ENCODE measurements at regions not wholly inside any gene's neighbourhood (a gene's known extent, or its start where the extent isn't known, plus 50 kb on each side); places are given as distances from the start of the nearest gene placed in this dataset.

DNA sequence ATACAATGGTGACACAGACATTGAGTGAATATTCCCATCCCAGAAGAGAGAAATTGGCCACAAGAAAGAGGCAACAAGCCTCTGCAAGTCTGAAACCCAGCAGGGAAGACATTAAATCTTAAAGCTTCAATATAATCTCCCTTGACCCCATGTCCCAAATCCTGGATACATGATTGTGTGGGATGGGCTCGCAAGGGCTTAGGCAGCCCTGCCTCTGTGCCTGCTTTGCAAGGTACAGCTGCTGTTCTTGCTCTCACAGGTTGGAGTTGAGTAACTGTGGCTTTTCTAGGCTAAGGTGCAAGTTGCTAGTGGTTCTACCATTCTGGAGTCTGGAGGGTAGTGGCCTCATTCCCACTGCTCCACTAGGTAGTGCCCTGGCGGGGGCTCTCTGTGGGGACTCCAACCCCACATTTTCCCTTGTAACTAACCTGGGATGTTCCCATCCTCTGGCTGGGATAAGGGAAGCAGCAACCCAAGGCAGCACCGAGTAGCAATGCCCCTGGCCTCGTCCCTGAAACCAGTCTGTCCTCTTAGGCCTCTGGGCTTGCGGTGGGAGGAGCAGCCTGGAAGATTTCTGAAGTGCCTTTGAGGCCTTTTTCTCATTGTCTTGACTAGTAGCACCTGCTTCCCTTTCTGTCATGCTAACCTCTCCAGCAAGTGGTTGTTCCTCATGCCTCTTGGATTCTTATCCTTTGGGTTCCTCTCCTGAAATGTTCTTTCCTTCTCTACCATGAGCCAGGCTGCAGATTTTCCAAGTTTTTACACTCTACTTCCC is 90.0 kb downstream of the FAM174B start:
- no peak for DNase-seq (ENCODE audit: low read depth)

DNA sequence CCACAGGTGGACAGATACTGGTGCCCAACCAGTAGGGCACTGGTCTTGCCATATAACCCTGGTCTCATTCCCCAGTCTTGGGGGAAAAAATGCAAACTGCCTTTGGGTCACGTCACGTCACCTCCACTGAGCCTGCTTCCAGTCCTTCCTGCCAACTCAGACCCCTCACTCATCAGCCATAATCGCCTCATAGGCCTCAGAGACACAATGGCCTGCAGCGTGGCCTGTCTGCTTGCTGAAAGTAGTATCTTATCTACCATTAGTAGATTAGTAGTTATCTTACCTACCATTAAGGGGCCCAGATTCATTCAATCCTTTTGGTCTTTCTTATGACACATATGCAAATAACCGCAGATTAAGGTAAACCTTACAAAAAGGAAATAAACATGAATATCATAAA is 93.8 kb downstream of the FAM174B start:
- DNase-seq (ENCODE audit: low read depth) = no peak

DNA sequence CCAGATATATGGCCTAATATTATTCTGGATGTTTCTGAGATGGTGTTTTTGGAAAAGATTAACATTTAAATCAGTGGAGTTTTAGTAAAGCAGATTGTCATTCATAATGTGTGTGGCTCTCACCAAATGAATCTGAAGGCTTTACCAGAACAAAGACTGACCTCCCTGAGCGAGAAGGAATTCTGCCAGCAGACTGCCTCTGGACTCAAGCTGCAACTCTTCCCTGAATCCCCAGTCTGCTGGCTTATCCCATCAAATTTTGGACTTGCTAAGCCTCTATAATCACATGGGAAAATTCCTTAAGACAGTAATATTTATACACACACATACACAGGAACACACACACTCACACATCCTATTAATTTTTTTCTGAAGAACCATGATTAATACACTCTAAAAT is 102.3 kb downstream of the FAM174B start:
- no peak for DNase-seq (ENCODE audit: low read depth)

DNA sequence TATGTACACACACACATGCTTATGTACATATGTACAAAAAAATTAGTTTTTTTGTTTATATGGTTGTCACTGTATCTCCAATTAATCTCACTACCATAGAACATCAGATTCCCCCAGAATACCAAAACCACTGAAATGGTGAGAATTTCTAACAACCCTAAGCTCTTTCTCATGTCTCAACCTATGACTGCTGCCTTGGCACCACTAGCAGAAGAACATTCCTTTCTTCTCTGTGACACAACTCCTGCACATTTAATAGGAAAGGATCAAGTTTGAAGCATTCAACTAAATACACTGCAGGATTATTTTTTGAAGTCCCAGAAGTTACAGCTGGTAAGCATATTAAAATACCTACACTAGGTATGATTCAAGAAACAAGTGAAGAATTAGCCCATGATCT is 109.6 kb downstream of the FAM174B start:
- DNase-seq (ENCODE audit: low read depth) = no peak

DNA sequence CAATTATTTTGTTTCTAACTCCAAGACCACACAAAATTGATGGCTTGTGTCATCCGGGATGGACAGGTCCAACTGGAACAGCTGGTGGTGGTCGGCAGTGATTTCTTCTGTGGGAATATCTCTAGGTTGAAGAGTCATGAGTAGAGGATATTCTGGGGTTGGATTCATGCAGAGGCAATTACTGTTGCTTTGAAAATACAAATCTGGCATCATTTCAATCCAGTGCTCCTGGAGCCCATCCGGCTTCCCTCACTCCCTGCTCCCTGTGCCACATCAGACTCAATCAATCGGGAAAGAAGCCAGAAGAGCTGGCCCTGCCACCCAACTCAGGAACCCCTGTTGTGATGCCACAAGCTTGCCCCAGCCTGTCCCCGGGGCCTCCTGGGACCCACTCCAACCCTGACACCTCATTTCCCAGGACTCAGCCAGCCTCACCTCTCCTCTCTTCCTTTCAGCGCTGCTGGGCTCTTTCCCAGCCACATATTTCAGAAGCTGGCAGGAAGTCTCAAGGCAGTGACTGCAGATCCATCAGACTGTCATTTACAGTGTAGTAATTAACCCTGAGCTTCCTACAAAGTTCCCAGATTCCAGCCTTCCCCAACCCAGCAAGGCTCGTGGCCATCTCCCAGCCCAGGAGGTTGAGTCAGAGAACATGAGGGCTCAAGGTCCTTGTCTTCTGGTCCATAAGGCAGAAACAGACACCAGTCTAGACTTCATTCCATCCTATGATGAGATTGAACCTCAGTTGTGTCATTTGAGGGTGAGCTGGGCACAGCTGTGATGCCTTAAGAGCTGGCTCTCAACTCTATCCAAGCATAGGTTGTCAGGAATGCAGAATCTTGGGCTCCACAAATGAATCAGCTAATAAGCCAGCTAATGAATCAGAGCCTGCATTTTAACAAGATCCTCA is 114.0 kb downstream of the FAM174B start:
- no peak for DNase-seq (ENCODE audit: low read depth)

DNA sequence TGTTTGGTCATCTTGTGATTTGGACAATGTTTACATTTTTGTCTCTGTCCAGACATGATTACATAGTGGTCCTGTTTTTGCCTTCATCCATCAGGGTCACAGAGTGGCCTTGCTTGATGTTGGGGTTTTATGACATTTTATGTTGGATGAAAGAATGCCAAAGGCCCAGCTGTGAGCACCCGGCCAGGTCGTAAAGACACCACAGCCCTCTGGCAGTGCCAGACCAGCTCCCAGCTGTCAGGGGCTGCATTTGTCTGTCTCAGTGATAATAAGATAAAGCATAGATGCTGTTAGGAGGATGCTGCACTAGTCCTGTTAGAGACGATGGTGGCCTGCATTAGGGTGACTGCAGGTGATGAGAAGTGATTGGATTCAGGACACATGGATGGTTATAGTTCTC is 117.5 kb downstream of the FAM174B start:
- DNase-seq (ENCODE audit: low read depth) = no peak

DNA sequence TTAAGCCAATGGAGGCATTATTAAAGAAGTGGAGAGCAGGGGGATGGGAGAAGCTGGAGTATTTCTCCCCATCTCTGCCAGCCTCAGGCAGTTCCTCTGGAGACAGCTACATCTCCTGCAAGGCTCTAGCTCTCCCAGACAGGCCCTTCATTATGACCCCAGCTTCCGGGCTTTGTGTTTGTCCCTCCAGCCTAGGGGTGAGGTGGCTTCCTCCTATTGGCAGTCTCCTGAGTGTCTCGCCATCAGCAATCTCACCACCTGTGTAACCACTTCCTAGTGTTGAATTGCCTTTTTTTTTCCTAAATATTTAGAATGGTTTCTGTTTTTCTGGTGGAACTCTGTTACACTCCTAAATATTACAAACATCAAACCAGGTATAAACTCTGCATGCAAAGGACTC is 122.3 kb downstream of the FAM174B start:
- DNase-seq (ENCODE audit: low read depth) = no peak

DNA sequence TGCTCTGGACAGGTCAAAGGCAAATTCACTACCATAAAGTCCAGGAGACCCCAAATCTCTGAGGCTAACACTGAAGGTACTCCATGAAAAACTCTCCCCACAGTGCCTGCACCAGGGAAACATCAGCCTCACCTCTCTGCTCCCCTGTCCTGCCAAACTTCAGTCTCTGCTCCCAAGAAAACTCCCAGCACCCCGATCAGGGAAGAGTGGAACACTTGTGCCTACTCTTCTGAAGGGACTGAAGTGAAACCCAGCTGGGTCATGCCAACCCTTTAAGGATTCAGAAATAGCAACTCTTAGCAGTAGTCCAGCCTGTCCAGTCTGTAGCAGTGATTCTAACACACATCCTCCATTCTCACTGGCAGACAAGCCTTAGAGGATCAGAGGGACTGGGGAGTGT is 124.2 kb downstream of the FAM174B start:
- no peak for DNase-seq (ENCODE audit: low read depth)

DNA sequence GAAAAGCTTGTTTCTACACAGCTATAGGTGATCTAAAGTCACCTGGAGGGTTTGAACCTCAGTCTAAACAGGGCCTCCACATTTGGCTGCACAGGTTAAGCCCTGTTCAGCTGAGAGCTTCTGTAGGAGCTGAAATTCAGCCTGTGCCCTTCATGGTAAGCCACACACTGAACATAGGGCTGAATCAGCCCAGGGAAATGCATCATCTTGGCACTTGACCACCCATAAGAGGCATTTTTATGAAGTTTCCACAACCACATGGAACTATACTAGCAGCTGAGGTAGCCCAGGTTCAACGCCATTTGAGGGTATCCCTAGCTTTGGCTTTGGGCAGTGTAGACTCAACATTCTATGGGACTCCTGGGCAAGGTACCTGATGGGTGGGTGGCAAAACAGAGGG is 126.8 kb downstream of the FAM174B start:
- no peak for DNase-seq (ENCODE audit: low read depth)

DNA sequence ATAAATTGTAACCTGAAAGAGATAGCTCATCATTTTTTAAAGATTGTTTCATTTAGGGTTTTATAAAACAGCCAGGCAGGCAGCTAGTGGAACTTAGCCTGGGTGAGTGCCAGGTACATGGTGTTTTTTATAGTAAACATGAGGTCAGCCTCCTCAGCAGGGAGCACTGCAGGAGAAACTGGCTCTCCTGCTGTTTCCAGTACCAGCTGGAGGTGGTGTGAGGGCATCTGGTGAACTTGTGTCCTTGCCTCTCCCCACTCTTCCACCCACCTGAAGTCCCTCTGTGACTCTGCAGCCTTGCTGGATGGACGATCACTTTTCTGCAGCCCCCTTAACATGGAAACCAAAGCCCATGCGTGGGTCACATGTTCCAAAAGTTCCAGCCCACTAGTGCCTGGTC is 128.4 kb downstream of the FAM174B start:
- DNase-seq (ENCODE audit: low read depth) = no peak

DNA sequence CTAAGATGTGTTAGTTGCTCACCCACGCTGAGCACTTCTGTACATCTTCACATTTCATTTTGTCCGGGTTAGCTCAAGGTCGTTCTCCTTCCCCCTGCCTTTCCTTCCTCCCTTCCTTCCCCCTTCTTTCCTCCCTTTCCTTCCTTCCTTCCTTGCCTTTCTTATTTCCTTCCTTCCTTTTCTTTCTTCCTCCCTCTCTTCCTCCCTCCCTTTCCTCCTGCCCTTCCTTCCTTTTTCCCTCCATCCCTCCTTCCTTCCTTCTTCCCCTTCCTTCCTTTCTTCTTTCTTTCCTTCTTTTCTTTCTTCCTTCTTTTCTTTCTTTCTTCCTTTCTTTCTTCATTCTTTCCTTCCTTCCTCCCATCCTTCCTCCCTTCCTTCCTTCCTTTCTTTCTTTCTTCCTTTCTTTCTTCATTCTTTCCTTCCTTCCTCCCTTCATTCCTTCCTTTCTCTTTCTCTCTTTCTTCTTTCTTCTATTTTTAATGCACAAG is 129.8 kb downstream of the FAM174B start:
- no peak for DNase-seq (ENCODE audit: low read depth)

DNA sequence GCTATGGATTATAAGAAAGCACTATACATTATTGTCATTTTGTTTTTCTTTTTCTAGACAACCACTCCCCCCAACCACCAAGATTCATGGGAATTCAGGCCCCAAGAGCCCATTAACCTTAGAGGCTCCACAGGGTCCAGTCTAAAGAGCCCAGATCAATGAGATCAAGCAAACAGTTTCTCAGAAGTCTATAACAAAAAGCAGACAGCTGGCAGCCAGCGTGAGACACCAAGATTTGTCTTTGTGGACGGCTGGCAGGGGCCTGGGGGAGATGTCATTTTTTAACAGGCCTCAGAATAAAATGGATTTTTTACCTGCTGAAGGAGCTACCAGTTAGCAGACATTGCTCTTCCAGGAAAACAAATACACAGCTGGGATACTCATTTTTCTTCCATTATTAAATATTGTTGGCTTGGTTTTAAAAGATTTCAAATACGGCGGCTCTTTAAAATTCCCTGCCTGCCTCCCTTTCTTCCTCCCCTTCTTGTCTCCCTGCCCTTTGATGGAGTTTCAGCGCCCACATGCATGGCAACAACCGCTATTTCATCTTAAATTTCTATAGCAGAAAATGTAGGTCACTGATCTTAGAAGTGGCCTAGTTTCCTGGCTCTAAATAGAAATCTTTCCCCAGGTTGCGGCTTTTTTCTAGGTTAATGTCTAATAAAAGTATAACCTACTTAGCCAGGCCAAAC is 130.6 kb downstream of the FAM174B start:
- DNase-seq (ENCODE audit: low read depth) = no peak

DNA sequence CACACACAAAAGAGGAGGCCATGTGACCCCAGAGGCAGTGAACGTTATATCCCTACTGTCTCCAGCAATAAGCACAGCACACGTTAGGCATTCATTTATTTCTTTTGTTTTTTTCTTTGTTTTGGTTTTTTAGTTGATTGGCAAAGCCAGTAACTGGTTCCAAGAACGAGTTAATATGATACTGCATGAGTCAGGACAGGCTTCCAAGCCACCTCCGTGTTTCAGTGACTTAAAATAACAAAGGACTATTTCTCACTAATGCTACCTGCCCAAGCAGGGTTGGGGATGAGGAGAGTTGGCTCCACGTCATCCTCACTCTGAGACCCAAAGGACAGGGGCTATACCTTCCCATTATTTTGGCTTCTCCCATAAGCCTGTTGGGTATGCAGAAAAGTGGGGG is 130.5 kb downstream of the ST8SIA2 start:
- DNase-seq (ENCODE audit: low read depth) = no peak

DNA sequence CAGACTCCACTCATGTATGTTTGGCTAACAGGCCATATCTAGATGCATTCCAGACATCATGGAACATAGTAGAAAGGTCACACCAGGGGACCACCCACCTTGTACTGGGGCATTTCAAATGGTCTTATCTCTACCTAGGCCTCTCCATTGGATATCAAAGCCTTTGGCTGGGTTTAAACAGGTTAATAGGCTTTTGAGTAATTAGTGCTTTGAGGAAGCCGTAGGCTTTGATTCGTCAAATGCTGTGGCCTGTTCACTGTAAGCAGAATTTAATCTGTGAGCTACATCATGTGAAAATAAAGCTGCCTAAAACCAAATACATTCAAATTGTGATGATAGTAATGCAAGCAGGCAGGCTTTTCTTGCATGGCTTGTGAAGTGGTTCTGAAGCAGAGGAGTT is 129.5 kb downstream of the ST8SIA2 start:
- no peak for DNase-seq (ENCODE audit: low read depth)

DNA sequence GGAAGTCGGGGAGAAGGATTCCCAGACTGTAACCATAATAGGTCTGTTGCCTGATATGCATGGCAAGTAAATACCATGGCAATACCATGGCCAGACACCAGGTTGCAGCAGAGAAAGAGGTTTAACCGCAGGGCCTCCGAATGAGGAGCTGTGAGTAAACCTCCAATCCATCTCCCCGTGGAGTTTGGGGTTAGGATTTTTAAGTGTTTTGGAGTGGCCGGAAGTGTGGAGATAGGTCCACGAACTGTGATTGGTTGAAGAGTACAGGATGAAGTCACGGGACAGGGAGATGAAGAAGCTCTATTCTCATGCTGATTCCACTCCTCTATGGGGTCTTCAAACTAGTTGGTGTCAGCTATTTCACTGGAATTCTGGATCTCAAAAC is 127.9 kb downstream of the ST8SIA2 start:
- peak; percentile 30 for DNase-seq (ENCODE audit: low read depth)

DNA sequence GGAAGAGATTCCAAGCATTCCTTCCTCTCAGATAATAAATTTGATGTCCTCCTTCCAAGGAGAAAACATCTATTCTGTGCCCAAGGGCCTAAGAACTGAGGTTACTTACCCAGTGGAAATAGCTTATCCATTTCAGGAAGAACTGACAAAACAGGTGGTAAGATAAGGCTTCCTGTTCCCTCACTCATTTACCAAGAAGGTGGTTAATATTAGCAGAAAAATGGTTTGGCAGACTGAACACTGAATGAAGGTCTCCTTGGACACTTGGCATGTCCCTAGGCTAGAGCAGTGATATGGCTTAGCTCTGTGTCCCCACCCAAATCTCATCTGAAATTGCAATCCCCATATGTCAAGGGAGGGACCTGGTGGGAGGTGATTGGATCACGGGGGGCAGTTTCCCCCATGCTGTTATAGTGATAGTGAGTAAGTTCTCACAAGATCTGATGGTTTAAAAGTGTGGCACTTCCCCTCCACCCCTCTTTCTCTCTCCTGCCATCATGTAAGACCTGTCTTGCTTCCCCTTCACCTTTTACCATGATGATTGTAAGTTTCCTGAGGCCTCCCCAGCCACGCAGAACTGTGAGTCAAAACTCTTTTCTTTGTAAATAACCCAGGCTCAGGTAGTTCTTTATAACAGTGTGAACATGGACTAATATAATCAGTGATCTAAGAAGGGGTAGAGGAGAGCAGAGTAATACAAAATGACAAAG is 127.4 kb downstream of the ST8SIA2 start:
- DNase-seq (ENCODE audit: low read depth) = no peak

DNA sequence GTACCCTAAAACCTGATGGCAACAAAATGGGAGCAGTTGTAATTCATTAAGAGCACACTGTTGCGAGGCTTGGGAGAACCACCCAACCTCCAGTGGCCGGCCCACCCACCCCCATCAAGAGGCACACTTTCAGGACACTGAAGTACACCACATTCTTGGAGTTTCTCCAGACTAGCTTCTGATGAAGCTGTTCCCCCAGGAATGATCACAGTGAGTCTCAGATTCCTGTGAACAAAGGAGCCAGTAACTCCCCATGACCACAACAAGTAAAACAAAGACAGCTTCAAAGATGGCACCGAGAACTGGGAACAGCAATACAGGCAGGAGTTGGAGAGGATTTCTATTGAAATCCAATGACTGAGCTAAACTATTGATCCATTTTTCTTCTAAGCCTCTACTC is 126.0 kb downstream of the ST8SIA2 start:
- no peak for DNase-seq (ENCODE audit: low read depth)

All from CMK (cell line).